GM18511 (cell line): ENCODE measurements at regions not wholly inside any gene's neighbourhood (a gene's known extent, or its start where the extent isn't known, plus 50 kb on each side); places are given as distances from the start of the nearest gene placed in this dataset.

ENCODE experiments used
- ATAC-seq: cut with Tn5 transposase; IDR thresholded peaks from one replicate; pipeline ENCODE4 v1.9.1; 2021; ENCODE audit warnings: mild to moderate bottlenecking, moderate library complexity; ENCODE audit not compliant: unreplicated experiment

GRCh38 chrX:40459571-40460158, 121.1 kb upstream of the ATP6AP2 start:
- no peak for ATAC-seq

GRCh38 chrX:40457406-40457805, 123.4 kb upstream of the ATP6AP2 start:
- no peak for ATAC-seq

GRCh38 chrX:40452031-40452430, 128.7 kb upstream of the ATP6AP2 start:
- no peak for ATAC-seq

GRCh38 chrX:40449956-40450706, 130.6 kb upstream of the ATP6AP2 start:
- ATAC-seq = no peak

GRCh38 chrX:40449396-40449795, 131.4 kb upstream of the ATP6AP2 start:
- no peak for ATAC-seq

DNA sequence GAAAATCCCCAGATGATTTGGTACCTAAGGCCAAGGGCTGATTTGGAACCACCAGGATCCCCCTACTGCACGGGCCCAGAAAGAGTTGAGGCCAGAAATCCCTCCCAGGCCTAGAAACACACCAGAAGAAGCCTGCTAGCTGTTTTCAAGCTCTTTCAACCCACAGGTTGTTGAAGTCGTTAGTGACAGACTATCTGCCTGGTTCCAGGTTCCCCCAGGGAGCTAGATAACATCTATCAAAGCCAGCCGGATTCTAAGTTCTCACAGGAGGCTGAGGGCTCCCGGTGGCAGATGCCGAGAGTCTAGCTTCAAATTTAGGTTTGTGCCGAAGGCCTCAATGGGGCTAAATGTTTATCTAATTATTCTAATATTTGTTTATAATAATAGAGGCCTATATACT, 132.0 kb upstream of the ATP6AP2 start:
- ATAC-seq = no peak

DNA sequence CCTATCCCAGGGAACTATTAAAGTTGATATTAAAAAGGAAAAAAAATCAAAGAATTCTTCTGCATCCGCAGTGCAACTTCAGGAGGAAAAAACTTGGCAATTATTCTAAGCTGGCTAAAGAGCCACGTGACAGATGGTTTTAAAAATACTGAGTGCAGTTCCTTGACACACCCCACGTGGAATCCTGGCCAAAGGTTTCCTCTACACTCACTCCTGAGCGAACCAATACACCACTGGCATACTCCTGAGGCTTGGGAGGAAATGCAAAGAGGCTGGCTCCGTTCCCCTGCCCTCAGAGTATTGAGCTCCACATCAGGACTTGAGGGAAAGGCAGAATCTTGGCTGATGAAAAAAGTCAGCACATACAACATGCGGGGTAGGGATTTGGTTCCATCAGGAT, 133.8 kb upstream of the ATP6AP2 start:
- no peak for ATAC-seq

DNA sequence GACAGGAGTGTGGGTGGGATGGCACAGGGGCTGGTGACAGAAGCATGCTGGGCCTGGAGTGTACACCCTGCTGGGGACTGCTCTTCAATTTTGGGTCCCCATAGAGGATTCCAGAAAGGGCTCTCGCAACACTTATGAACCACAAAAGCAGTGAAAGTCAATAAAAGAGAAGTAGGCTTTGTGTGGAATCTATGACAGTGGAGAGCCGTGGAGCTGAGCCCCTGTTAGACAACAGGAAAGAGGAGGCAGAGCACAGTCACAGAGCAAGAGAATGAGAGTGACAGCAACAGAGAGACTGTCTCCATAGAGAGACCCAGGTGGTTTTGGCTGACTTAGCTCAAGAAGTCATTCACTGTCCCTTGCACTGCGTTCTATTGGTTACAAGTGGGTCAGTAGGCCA, 135.1 kb upstream of the ATP6AP2 start:
- ATAC-seq = no peak

DNA sequence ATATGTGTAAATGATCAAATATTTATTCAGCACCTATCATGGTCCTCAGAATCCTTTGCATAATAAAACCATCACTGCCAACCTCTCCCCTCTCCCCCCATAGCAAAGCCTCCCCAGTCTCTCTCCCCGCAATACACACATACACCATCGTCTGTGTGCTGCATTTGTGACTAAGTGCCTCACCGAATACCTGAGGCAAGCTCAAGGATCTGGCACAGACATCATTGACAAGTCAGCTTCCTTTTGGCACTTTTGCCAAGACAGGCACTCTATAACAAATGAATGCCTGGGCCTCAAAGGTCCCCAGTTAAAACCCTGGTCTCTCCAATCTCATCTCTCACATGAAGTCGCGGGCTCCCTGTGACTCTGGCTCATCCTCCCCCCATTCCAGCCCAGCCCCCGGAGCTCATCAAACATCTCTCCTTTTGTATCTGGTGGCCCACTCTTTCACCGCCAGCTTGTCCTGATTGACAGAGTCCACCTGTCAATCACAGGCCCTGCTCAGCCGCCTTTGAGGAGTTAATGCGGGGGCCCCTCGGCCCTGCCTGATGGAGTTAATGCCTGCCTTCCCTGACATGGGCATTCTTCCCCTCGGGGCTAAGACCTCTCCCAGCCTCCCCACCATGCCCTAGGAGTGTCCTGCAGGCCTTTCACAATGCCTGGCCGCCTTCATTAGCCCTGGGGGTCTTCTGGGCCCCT, 135.8 kb upstream of the ATP6AP2 start:
- no peak for ATAC-seq

GRCh38 chrX:40444133-40444532, 136.6 kb upstream of the ATP6AP2 start:
- ATAC-seq = no peak

GRCh38 chrX:40440866-40441265, 139.9 kb upstream of the ATP6AP2 start:
- no peak for ATAC-seq

DNA sequence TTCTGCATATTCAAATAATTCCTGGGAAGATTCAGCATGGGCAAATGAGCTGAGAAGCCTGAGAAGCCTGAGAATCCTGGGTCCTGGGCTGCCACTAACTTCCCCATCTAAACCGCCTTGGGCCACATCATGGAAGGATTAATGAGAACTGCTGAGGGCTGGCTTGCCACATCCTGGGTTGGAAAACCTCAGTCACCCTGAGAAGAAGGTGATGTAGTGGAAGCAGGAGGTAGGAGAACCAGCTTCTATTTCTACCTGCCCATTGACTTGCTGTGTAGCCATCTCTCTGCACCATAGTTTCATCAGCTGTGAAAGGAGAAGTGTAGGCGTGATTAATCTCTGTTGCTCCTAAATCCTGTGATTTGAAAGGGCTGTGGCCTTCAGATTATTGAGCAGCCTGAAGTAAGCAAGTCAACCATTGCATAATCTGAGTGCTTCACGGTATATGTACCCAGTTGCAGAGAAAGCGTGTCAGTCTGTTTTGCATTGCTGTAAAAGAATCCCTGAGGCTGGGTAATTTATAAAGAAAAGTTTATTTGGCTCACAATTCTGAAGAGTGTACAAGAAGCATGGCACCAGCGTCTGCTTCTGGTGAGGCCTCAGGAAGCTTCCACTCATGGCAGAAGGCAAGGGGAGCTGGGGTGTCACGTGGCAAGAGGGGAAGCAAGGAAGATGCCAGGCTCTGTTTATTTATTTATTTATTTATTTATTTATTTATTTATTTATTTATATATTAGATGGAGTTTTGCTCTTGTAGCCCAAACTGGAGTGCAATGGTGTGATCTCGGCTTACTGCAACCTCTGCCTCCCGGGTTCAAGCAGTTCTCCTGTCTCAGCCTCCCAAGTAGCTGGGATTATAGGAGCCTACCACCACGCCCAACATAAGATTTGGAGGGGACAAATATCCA, 140.9 kb upstream of the ATP6AP2 start:
- ATAC-seq = no peak

GRCh38 chrX:40437348-40437747, 143.4 kb upstream of the ATP6AP2 start:
- ATAC-seq = no peak

DNA sequence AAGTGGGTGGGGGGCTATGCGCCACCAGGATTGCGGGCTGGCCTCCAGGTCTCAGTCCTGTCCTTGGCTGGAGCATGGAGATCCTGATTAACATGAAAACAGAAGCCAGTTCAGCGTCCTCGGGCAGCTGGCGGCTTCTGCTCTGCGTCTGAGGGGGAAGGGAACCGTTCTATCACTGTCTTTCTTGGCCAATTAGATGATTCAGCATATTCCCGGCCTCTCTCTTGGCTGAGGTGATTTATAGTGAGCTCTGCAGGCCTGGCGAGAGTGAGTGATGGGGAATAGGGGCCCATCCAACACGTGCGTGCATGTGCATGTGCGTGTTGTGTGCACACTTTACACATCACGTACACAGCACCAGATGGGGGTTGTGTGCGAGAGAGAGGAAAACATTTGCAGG, 145.8 kb upstream of the ATP6AP2 start:
- ATAC-seq = no peak

- ATAC-seq = no peak
Measured at GRCh38 chrX:40434443-40434842, 146.3 kb upstream of the ATP6AP2 start.

DNA sequence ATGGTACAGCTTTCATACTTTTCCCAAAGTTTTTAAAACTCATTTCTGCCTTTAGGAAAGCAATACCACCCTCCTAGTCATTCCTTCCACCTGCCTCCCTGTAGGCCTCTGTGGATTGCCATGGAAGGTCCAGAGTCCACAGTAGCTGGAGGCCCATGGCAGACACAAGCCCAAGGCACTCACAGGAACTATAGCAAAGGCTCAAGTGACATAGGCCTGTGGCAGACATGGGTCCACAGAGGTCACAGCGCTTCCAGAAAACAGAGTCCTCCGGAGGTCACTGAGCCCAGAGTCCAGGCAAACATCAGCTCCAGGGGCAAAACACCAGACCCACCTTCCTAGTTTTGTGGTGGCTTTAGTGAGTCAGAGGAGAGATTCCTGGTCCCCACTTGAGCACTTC, 147.6 kb upstream of the ATP6AP2 start:
- ATAC-seq = no peak

GRCh38 chrX:40424259-40424658, 156.5 kb upstream of the ATP6AP2 start:
- no peak for ATAC-seq

GRCh38 chrX:40423299-40423698, 157.5 kb upstream of the ATP6AP2 start:
- no peak for ATAC-seq

DNA sequence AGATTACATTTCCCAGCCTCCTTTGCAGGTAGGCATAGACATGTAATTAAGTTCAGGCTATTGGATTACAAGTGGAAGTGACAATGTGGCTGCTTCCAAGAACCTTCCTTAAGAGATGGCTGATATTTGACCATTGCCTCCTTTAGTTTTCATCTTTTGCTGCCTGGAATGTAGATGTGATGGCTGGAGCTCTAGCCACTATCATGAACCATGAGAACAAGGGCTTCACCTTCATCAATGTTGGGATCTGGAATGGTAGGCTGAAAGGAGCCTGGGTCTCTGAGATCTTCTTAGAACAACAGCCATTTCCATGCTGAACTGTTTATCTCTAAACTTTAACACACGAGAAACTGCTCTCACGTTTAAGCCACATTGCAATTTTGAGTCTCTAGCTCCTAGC, 158.7 kb upstream of the ATP6AP2 start:
- ATAC-seq = no peak

GRCh38 chrX:40420899-40421729, 159.7 kb upstream of the ATP6AP2 start:
- peak; percentile 78 for ATAC-seq
